Endothelial cell (in vitro differentiated cells): ENCODE measurements at regions not wholly inside any gene's neighbourhood (a gene's known extent, or its start where the extent isn't known, plus 50 kb on each side); places are given as distances from the start of the nearest gene placed in this dataset.

Source experiments
- DNase-seq: peaks from one replicate; pipeline ENCODE4 v3.0.0; 2021; ENCODE audit warnings: low spot score
- H3K27ac Mint-ChIP-seq: one replicate; pipeline ENCODE4 v1.8.0; 2021; ENCODE audit warnings: mixed read lengths, inconsistent platforms; ENCODE audit not compliant: unreplicated experiment
- H3K27me3 Mint-ChIP-seq: one replicate; pipeline ENCODE4 v1.8.0; 2021; ENCODE audit warnings: mild to moderate bottlenecking, moderate library complexity, mixed read lengths, inconsistent platforms; ENCODE audit not compliant: unreplicated experiment
- H3K36me3 Mint-ChIP-seq: one replicate; pipeline ENCODE4 v1.8.0; 2021; ENCODE audit warnings: mild to moderate bottlenecking, low read depth, mixed read lengths, inconsistent platforms; ENCODE audit not compliant: unreplicated experiment
- H3K4me1 Mint-ChIP-seq: one replicate; pipeline ENCODE4 v1.8.0; 2021; ENCODE audit warnings: mild to moderate bottlenecking, mixed read lengths, inconsistent platforms; ENCODE audit not compliant: unreplicated experiment
- H3K4me3 Mint-ChIP-seq: one replicate; pipeline ENCODE4 v1.8.0; 2021; ENCODE audit warnings: mild to moderate bottlenecking, mixed read lengths, inconsistent platforms; ENCODE audit not compliant: unreplicated experiment
- H3K9me3 Mint-ChIP-seq: one replicate; pipeline ENCODE4 v1.8.0; 2021; ENCODE audit warnings: mixed read lengths, inconsistent platforms; ENCODE audit not compliant: unreplicated experiment
- CTCF ChIP-seq: fragments of 200-600 bp; sonication (generic); IDR thresholded peaks from one replicate; pipeline ENCODE4 v1.5.0; 2021; ENCODE audit warnings: antibody characterized with exemption; ENCODE audit not compliant: unreplicated experiment

GRCh38 chr13:65670014-65670625 lies 1560.0 kb downstream of the PCDH9 start:
- Mint-ChIP-seq H3K36me3 (no peaks in the 10 kb centered on the region), H3K9me3 (no peaks in the 10 kb centered on the region), H3K27me3 (peaks cover 4% of the 10 kb centered on the region), H3K27ac (no peak overlapping the region), H3K4me3 (no peak overlapping the region), H3K4me1 (no peaks in the 10 kb centered on the region)
- TF ChIP-seq CTCF, result no peak
- no peak for DNase-seq

GRCh38 chr13:65660731-65661130 lies 1569.4 kb downstream of the PCDH9 start:
- Mint-ChIP-seq H3K27ac (no peak overlapping the region), H3K27me3 (no peaks in the 10 kb centered on the region), H3K4me1 (no peaks in the 10 kb centered on the region), H3K36me3 (no peaks in the 10 kb centered on the region), H3K9me3 (no peaks in the 10 kb centered on the region), H3K4me3 (no peak overlapping the region)
- DNase-seq, result no peak
- TF ChIP-seq CTCF, result no peak

- no peaks in the 10 kb centered on the region for H3K36me3 Mint-ChIP-seq
- no peaks in the 10 kb centered on the region for H3K4me1 Mint-ChIP-seq
- no peak overlapping the region for H3K4me3 Mint-ChIP-seq
- H3K27ac Mint-ChIP-seq, result no peak overlapping the region
- H3K27me3 Mint-ChIP-seq, result no peaks in the 10 kb centered on the region
- TF ChIP-seq CTCF, result peak; percentile 48
- no peaks in the 10 kb centered on the region for H3K9me3 Mint-ChIP-seq
- no peak for DNase-seq
Observed at GRCh38 chr13:65656740-65657329, 1573.3 kb downstream of the PCDH9 start.

GRCh38 chr13:65653613-65654012 lies 1576.5 kb downstream of the PCDH9 start:
- no peak for TF ChIP-seq CTCF
- Mint-ChIP-seq H3K36me3 (no peaks in the 10 kb centered on the region), H3K4me3 (no peak overlapping the region), H3K27ac (no peak overlapping the region), H3K4me1 (no peaks in the 10 kb centered on the region), H3K27me3 (no peaks in the 10 kb centered on the region), H3K9me3 (no peaks in the 10 kb centered on the region)
- no peak for DNase-seq

GRCh38 chr13:65650321-65650720 lies 1579.8 kb downstream of the PCDH9 start:
- no peaks in the 10 kb centered on the region for H3K9me3 Mint-ChIP-seq
- H3K27me3 Mint-ChIP-seq, result no peaks in the 10 kb centered on the region
- no peak overlapping the region for H3K4me3 Mint-ChIP-seq
- no peak overlapping the region for H3K27ac Mint-ChIP-seq
- H3K4me1 Mint-ChIP-seq, result no peaks in the 10 kb centered on the region
- no peak for DNase-seq
- no peaks in the 10 kb centered on the region for H3K36me3 Mint-ChIP-seq
- TF ChIP-seq CTCF, result no peak
